Cardiac septum (tissue), 1 donor: ENCODE measurements at regions not wholly inside any gene's neighbourhood (a gene's known extent, or its start where the extent isn't known, plus 50 kb on each side); places are given as distances from the start of the nearest gene placed in this dataset.
"Not testable (repeated sequence)": the region's sequence is repeated elsewhere in the genome, so short reads cannot be mapped to it uniquely, and the experiment has no call there.

ENCODE experiments used
- DNase-seq: peaks from one replicate; pipeline ENCODE4 v3.0.0-alpha.2; 2020; ENCODE audit warnings: low spot score
- intact Hi-C: fragments of 100-400 bp; cut with DNase I; formaldehyde crosslinking; loops from one replicate; pipeline ENCODE4 v1.14.0; 2022
- donor health status: DM: no; HTN: no; CAD: no.

GRCh38 chr9:67168530-67169157 lies 176.3 kb upstream of the SPATA31A3 start:
- DNase-seq, intact Hi-C loops: not testable (repeated sequence)

GRCh38 chr9:67166335-67166734 lies 174.0 kb upstream of the SPATA31A3 start:
- intact Hi-C loops, DNase-seq: not testable (repeated sequence)

- intact Hi-C loops, DNase-seq: not testable (repeated sequence)
These were observed 170.5 kb upstream of the SPATA31A3 start for GRCh38 chr9:67162827-67163226.

DNA sequence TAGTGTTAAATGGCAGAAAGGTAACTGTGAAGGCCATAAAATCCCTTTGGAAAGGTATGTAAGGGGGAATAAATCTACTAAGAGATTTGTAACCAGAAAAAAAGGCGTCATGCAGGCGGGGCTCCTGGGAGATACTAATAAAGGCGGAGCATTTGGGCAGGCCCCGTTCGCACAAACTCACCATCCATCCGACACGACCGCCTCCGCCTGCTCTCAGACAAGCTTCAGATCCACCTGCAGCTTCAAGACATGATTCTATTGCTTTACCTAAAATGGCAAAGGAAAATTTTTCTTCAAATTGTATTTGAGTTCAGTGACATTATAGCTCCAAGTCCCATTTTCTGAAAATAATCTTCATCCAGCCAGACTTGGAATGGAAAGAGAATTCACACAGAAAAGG lies 162.9 kb upstream of the SPATA31A3 start:
- DNase-seq, intact Hi-C loops: not testable (repeated sequence)

DNA sequence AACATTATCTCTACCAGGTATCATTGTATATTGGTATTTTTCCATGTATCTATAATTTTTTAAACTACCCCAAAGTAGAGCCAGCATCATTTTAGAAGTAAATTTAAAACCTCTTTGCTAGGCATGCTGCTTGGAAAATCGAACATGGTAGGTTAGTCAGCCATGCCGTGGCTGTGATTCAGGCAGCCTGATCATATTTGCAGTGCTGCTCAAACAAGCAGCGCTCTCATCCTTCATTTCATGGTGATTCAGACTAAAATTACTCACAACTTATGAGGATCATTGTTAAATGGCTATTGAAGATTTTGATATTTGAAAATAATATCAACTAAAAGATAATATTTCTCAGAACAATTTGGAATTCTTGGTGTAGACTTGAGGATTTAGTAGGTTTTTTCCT lies 161.2 kb upstream of the SPATA31A3 start:
- DNase-seq, intact Hi-C loops: not testable (repeated sequence)

DNA sequence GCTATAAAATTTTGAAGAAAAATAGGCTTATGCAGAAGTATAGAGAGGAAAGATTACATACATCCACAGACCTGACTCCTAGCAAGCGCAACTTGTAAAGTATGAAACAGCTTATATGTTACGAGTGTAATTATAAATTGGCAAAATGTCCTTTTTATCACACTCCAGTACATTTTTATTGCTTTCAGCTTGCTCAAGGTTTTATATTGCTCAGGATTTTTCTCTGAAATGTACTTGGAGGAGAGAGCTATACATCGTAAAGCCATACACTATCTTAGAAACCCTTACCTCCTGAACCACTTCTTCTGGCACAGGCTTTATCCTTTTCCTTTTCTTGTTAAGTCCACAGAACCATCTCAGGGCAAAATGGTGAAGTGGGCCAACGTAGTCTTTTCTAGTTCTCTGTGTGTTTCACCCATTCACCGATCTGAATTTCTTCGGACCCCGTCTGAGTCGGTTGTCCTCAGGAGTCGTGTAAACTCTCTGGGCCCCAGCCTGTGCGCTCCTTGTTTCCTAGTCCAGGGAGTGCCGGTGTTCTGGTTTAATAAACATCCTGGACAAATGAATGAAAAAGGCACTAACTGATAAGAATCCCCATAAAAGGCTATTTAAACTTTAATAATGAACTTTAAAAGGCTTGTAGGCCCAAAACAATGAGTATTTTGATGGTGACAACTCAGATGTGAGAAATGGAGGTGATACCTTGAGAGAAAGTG lies 150.2 kb upstream of the SPATA31A3 start:
- DNase-seq, intact Hi-C loops: not testable (repeated sequence)

GRCh38 chr9:67136376-67136775 lies 144.0 kb upstream of the SPATA31A3 start:
- intact Hi-C loops, result not testable (repeated sequence)

GRCh38 chr9:67133124-67133523 lies 140.8 kb upstream of the SPATA31A3 start:
- intact Hi-C loops, DNase-seq: not testable (repeated sequence)

More at GRCh38 chr9:67136376-67136775, 144.0 kb upstream of the SPATA31A3 start:
- not testable (repeated sequence) for DNase-seq

DNA sequence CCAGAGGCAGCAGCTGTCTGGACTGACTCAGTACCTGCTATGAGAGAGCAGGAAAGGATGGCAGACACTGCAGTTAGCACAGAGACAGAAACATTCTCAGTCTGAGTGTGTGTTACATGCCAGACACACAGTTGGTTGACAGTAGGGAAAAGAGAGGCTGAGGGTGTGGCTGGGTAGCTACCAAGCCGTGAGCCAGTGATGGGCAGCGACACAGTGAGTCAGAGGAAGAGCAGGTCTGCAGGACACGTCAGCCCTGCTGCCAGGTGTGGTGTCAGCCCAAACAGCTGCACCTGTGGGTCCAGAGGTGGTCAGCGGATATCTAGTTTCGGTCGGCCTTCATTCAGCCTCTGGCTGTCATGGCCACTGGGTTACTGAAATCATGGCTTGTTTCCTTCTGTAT lies 124.4 kb upstream of the SPATA31A3 start:
- DNase-seq, intact Hi-C loops: not testable (repeated sequence)

- DNase-seq, intact Hi-C loops: not testable (repeated sequence)
These were observed 119.8 kb upstream of the SPATA31A3 start for GRCh38 chr9:67112148-67112547.

GRCh38 chr9:67111733-67112132 lies 119.4 kb upstream of the SPATA31A3 start:
- intact Hi-C loops, DNase-seq: not testable (repeated sequence)

DNA sequence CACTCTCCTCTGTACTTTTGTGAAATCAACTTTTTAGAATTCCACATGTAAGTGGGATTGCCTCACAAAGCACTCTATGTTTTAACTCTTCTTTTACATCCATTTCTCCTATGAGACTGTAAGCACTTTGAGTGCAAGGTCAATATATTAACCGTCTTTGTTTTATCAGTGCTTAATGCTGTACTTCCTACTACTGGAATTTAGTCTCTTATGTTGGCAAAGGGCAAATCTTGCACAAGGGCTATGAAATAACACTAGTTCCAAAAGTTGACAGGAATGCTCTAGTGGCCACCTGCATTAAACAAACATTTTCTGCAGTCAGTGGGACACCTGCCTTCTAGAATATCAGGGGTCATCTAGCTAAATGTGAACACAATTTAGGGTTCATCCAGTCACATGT lies 117.5 kb upstream of the SPATA31A3 start:
- DNase-seq, intact Hi-C loops: not testable (repeated sequence)

GRCh38 chr9:67106659-67107058 lies 114.3 kb upstream of the SPATA31A3 start:
- DNase-seq, intact Hi-C loops: not testable (repeated sequence)

DNA sequence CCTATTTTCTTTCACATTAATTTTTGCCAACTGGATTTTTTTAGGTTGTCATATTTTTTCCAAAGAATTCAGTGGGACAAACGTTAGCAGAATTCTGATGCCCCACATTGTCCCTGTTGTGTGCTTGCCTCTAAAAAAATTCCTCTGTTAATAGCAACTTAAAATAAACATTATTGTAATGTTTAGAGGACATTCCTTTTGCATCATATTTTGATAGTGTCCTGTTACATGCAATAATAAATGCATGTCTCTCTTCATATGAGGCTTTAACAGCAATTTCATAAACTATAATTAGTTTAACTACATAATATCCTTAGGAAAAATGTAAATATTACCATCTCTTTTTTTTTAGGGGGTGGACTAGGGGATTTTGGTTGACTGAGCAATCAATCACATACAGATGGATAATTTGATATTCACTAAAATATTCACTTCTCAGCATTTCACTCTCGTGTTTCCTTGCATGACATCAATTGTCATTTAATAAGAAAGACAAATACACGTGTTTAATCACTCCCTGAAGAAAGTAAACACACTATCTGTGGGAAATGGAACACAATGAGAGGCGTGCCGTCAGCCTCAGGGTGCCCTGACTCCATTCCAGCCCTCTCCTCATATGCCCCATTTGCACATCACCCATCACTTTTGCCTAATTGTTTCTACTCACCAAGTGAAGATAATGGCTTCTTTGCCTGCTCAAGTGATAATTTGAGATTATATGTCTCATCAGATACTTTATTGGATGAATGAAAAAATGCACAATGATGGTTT lies 110.3 kb upstream of the SPATA31A3 start:
- intact Hi-C loops, DNase-seq: not testable (repeated sequence)

GRCh38 chr9:67091104-67091503 lies 98.8 kb upstream of the SPATA31A3 start:
- DNase-seq, intact Hi-C loops: not testable (repeated sequence)

DNA sequence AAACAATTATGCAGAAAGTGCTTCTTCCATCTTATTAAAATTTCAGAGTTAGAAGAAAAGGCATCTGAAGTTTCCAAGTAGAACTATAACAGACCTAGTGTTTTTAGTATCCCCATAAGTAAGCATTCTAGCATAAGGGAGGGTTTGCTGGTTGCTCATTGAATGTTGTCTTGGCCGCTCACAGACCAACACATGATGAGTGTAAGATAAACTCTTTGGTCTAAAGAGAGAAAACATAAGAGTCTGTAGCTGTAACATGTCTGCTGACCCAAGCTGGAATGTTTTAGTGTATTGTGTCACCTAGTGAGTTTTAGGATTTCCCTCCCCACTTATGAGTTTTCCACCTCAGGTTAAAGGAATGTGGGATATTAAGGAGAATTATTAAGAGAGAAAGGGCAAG lies 94.5 kb upstream of the SPATA31A3 start:
- intact Hi-C loops, DNase-seq: not testable (repeated sequence)

GRCh38 chr9:67066140-67066539 lies 73.8 kb upstream of the SPATA31A3 start:
- intact Hi-C loops, DNase-seq: not testable (repeated sequence)

DNA sequence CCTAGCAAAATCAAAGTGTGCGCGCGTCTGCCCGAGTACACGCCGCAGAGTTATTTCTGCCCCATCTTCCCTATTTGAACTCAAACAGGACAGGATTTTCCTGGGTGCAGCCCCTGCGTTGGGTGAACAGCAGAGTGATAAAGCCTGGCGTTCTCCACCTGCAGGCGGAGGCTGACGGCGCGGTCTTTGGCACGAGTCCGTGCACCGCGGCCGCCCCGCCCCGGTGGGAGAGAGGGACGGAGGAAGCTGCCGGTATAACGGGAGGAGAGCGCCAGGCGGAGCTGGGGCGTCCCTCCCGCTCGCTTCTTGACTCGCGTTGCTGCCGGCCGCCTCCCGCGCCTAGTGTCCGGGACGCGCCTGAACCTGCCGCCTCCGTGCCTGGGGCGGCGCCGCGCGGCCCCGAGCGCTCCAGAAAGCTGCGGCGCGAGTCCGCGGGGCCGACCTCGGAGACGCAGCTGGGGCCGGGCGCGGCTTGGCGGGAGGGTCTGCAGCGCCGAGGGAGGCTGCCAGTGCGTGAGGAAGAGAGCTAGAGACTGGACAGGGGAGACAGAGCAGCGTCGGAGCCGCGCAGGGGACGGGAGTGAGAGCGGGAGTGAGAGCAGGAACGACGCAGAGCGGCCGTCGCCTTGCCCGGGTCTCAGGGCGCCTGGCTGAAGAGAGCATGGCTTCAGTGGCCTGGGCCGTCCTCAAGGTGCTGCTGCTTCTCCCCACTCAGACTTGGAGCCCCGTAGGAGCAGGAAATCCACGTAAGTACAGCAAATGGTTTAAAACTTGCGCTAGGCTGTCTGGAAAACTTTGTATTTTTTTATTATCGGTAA lies 66.8 kb upstream of the SPATA31A3 start:
- peak; percentile 74 for DNase-seq
- intact Hi-C loops, result not testable (repeated sequence)
